ENCODE measurements at regions not wholly inside any gene's neighbourhood (a gene's known extent, or its start where the extent isn't known, plus 50 kb on each side); places are given as distances from the start of the nearest gene placed in this dataset.

DNA sequence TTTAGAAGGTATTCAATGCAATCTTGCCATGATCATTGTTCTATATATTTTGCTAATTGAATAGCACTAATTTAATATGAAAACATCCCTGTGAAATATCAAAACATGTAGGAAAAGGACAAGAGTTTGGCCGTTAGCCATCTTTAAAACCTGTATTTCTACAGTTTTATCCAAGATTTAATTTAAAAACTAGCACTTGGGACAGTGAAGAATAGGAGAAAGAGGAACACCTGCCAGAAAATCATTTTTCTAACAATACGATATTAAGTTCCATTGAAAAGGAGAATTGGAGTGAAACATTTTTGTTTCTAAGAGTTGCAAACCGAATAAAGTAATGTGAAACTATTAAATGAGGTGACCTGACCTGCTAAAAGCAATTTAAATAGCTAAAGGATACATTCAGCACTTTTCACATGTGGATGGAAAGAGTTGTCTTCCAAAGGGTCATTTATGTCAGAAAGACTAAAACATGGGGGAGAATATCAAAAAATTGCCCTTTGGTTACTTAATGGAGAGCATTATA, 1673.6 kb upstream of the MIR17HG start:
- DNase-seq: no peak

GRCh38 chr13:89678466-89679121, 1668.9 kb upstream of the MIR17HG start:
- DNase-seq: no peak

- DNase-seq: no peak
Measured at GRCh38 chr13:89684896-89685295, 1662.6 kb upstream of the MIR17HG start.

DNA sequence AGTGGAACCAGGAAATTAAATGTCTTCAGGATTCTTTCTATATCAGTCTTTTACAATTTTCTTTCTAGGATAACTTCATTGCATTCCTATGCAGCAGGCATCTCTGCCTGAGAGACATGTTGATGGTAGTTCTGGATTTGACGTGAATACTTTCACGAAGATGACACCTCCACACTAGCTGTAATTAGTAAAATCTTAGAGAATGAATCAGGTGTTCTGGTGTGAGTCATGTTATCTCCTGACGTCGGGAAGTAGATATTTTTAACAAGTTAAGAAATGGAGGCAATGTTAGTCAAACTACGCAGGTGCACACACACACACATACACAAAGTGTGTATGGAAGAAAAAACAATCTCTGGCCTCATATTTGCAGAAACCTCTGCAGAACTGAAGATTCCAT, 1661.3 kb upstream of the MIR17HG start:
- DNase-seq: no peak

- DNase-seq: no peak
Measured at GRCh38 chr13:89687066-89687465, 1660.4 kb upstream of the MIR17HG start.

DNA sequence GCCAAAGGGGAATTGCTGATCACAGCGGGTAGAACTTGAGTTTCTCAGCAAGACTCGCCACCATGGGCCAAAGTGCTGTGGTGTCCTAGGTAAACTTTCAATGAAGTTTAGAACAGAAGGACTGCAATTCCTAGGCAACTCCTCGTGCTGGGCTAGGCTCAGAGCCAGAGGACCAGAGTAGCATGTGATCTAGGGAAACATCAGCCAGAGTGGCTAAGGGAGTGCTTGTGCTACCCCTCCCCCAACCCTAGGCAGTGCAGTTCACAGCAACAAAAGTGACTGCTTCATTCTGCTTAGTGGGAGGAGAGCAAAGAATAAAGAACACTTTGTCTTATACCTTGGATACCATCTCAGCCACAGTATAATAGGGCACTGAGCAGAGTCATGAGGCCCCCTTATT, 1658.6 kb upstream of the MIR17HG start:
- DNase-seq: no peak

DNA sequence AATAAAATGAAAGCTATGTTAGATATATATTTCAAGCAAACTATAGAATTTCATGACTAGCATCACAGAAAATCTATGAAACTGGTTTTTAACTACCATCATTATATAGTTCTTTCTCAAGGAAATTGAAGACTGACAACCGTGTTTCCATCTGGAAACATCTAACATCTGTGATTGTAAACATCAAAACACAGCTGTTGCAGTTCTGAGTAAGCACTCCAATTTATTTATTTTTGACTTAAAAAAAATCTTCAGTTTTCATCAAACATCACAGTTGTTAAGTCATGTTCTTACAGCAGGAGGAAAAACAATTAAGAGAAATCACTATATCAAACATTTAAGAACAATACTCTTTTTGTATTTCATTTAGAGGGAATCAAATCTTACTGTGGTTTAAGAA, 1653.0 kb upstream of the MIR17HG start:
- no peak for DNase-seq

DNA sequence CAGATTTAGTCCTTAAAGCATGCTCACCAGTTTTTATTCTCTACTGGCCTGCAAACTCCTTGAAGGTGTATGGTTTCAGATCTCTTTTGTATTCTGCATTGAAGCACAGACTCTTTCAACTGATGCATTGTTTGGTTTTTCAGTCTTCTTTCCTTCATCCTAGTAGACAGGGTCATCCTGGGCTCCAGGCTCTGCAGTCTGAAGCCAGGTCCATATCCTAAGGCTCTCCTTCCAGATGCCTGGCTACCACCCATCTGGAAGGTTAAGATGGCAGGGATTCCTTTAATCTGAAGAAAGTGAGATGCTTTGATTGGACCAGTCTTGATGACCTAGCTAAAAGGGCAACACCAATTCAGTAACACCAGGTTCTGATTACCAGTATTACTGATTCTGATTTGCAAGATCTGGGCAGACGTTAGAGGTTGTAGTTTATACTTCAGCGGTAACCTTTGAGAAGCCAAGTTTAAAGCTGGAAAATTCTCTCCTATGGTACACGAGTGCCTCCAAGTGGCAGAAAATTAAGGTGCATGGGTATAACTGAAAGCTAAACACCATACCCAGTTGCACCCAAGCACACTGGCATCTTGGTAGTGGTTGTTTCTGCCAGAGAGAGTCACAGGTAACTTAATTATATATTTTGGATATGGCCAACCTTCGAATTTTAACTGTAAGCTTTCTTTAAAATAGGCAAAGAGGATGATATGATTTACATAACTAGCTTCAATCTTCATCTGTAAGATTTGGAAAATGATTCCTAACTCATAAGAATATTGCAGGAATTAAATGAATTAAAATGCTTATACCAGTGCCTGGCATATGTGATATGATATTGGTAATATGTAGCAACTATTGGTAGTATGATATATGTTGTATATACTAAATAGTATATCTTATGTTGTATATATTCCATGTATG, 1651.9 kb upstream of the MIR17HG start:
- DNase-seq: no peak

- DNase-seq: no peak
Measured at GRCh38 chr13:89701913-89702312, 1645.6 kb upstream of the MIR17HG start.

- DNase-seq: no peak
Measured at GRCh38 chr13:89704040-89704439, 1643.4 kb upstream of the MIR17HG start.

- DNase-seq: no peak
Measured at GRCh38 chr13:89708013-89708412, 1639.5 kb upstream of the MIR17HG start.

DNA sequence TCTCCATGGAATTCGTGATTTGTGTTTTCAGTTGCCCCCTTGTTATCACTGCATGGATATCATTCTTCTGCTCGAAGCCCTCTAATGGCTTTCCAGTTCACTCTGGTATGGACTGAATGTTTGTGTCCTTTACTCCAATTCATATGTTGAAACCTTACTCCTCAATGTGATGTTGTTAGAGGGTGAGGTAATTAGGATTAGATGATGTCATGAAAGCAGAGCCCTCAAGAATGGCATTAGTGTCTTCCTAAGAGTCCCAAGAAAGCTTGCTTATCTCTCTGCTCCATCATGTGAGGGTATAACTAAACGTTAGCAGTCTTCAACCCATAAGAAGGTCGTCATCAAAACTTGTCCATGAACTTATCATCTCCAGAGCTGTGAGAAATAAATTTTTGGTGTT, 1626.3 kb upstream of the MIR17HG start:
- no peak for DNase-seq

- DNase-seq: no peak
Measured at GRCh38 chr13:89726690-89727435, 1620.6 kb upstream of the MIR17HG start.

DNA sequence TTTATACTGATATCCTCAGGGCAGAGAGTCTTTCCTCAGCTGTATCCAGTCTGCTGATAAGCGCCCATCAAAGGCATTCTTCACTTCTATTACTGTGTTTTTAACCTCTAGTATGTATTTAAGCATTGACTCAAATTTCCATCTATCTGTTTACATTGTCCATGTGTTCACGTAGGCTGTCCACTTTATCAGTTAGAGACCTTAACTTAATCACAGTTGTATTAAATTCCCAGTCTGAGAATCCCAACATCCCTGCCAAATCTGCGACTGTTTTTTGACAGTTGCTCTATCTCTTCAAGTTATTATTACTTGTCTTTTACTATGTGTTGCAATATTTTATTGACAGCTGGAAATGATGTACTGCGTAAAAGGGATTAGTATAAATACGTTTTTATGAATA, 1613.7 kb upstream of the MIR17HG start:
- DNase-seq: no peak

DNA sequence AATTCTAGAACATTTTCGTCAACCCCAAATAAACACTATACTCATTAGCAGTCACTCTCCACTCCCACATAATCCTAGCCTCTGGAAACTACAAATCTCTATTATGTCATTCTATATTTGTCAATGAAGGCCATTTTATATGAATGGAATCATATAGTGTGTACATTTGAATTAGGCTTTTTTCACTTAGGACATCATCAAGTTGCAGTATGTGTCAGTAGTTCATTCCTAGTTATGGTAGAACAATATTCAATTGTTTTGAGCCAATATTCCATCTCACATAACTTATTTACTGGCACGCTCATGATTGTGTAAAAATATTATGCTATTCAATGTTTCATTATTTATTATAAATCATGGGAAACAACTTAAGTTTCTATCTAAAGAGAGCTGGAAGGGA, 1610.4 kb upstream of the MIR17HG start:
- DNase-seq: no peak

DNA sequence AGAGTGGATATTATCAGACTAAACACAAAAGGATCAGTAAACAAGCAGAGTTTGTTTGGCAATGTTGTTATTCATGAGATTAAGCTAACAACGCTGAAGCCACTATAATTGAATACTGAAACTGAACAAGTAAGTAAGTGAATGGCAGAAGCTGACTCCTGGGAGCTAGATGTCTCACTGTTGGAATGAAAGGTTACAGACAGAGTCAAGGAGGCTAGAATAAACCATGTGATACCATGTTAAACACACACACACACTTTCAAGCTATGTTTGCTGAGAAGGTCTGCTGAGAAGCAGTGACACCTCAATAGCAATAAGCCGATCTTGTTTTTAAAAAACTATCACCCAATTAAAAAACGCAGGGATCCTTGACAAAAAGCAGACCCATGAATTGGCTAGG, 1609.4 kb upstream of the MIR17HG start:
- no peak for DNase-seq

GRCh38 chr13:89740994-89741685, 1606.3 kb upstream of the MIR17HG start:
- DNase-seq: no peak

- DNase-seq: no peak
Measured at GRCh38 chr13:89746554-89746953, 1600.9 kb upstream of the MIR17HG start.

GRCh38 chr13:89748716-89749115, 1598.8 kb upstream of the MIR17HG start:
- DNase-seq: no peak

GRCh38 chr13:89749888-89750287, 1597.6 kb upstream of the MIR17HG start:
- no peak for DNase-seq

DNA sequence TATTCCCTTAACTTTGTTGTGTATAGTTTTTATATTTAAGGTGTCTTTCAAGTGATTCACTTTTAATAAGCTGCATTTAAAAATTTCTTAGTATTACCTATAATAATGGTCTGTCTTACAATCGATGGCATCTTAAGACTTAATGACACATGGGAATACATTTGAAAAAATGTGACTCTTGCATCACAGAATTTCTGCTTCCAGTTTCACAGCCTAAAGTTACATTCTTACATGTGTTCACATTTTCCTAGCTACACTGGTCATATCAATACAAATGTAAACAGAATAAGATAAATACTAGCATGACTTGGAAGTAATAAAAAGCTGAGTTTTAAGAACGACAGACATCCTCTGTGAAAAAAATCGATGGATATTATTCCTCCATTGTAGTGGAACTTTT, 1597.1 kb upstream of the MIR17HG start:
- no peak for DNase-seq

DNA sequence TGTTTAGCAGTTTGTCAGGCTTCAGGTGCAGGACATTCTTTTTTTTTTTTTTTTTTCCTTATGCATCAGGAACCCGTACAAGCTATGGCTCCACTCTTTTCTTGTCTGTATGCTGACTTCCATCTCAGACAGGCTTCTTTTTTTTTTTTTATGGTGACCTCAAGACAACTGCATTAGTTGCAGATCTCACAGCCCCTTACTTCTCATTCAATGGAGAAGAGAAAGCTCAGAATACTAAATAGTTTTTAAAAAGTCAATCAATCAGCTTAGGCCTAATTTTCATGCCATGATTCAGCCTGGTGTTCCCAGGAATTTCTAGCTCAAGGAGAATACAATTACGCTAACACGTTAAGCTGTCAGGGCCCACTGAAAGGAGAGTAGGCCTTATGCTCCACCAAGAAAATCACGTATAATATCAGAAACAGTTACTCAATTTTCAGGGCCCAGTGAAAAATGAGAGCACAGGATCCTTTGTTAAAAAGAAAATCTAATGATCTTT, 1596.0 kb upstream of the MIR17HG start:
- DNase-seq: no peak

GRCh38 chr13:89752394-89752793, 1595.1 kb upstream of the MIR17HG start:
- DNase-seq: no peak

All from stimulated activated CD4-positive, alpha-beta T cell treated with anti-CD3 and anti-CD28 coated beads, Interleukin-4, amount 100 ng/mL, for 24 hours (primary cell).